PC-9 (cell line): ENCODE measurements at regions not wholly inside any gene's neighbourhood (a gene's known extent, or its start where the extent isn't known, plus 50 kb on each side); places are given as distances from the start of the nearest gene placed in this dataset.

Experiments
- BruUV-seq: library from RNA; stranded (reverse); fragments of 400-500 nt; replicated peaks from 2 replicates; lab custom pipeline; 2021; lab: Mats Ljungman, UMichigan
- CTCF ChIA-PET: fragments of 300-600 bp; sonication (Branson Sonifier 250); formaldehyde crosslinking; loops from one replicate; lab custom pipeline; 2022; ENCODE audit warnings: antibody characterized with exemption; lab: Charles Lee
- POLR2A ChIA-PET: fragments of 300-600 bp; sonication (Branson Sonifier 250); formaldehyde crosslinking; loops from one replicate; lab custom pipeline; 2022; ENCODE audit warnings: antibody characterized with exemption; ENCODE audit not compliant: unreplicated experiment; lab: Charles Lee
- DNase-seq, 2 experiments: peaks; one replicate each; pipeline versions ENCODE4 v3.0.0 to v3.0.0-alpha.2; 2015 to 2022; ENCODE audit warnings: mixed read lengths in 1 of 2
- H2AFZ ChIP-seq: fragments of 200-600 bp; sonication (generic); 2 replicates; pipeline ENCODE4 v1.8.1; 2017; ENCODE audit warnings: antibody characterized with exemption
- H3F3A ChIP-seq: fragments of 200-600 bp; sonication (generic); 2 replicates; pipeline ENCODE4 v1.8.1; 2017; ENCODE audit warnings: antibody characterized with exemption, mild to moderate bottlenecking, low read depth; ENCODE audit not compliant: insufficient read depth
- H3K27ac ChIP-seq: fragments of 200-600 bp; sonication (generic); 2 replicates; pipeline ENCODE4 v1.6.1; 2016; ENCODE audit warnings: mixed run types
- H3K27me3 ChIP-seq: fragments of 200-600 bp; sonication (generic); 2 replicates; pipeline ENCODE4 v1.6.1; 2016; ENCODE audit warnings: low read depth, mixed run types; ENCODE audit not compliant: insufficient read depth
- H3K36me3 ChIP-seq: fragments of 200-600 bp; sonication (generic); 2 replicates; pipeline ENCODE4 v1.6.1; 2016; ENCODE audit warnings: low read depth, mixed run types
- H3K4me1 ChIP-seq: fragments of 200-600 bp; sonication (generic); replicated peaks from 2 replicates; pipeline ENCODE4 v1.6.1; 2016; ENCODE audit warnings: mixed run types; ENCODE audit not compliant: insufficient read depth
- H3K4me2 ChIP-seq: fragments of 200-600 bp; sonication (generic); 2 replicates; pipeline ENCODE4 v1.6.1; 2017; ENCODE audit warnings: mixed run types
- H3K4me3 ChIP-seq: fragments of 200-600 bp; sonication (generic); 2 replicates; pipeline ENCODE4 v1.6.1; 2016; ENCODE audit warnings: mixed run types
- H3K79me2 ChIP-seq: fragments of 200-600 bp; sonication (generic); 2 replicates; pipeline ENCODE4 v1.6.1; 2017; ENCODE audit warnings: low read depth, mixed run types
- H3K9me2 ChIP-seq: fragments of 200-600 bp; sonication (generic); 2 replicates; pipeline ENCODE4 v1.8.1; 2017; ENCODE audit warnings: mild to moderate bottlenecking; ENCODE audit not compliant: insufficient read depth
- H3K9me3 ChIP-seq: fragments of 200-600 bp; sonication (generic); 2 replicates; pipeline ENCODE4 v1.8.1; 2016; ENCODE audit warnings: low read depth; ENCODE audit not compliant: insufficient read depth
- H4K20me1 ChIP-seq: fragments of 200-600 bp; sonication (generic); 2 replicates; pipeline ENCODE4 v1.8.1; 2017; ENCODE audit not compliant: insufficient read depth
- CTCF ChIP-seq: fragments of 200-600 bp; sonication (generic); conservative IDR thresholded peaks from 2 replicates; pipeline ENCODE4 v1.6.1; 2017; ENCODE audit warnings: mixed run types, antibody characterized with exemption, mild to moderate bottlenecking, moderate library complexity
- EZH2 ChIP-seq: fragments of 200-600 bp; sonication (generic); IDR thresholded peaks from 2 replicates; pipeline ENCODE4 v1.8.0; 2017; ENCODE audit warnings: antibody characterized with exemption, low read depth
- intact Hi-C: fragments of 100-400 bp; cut with micrococcal nuclease; formaldehyde crosslinking; loops from one replicate; pipeline ENCODE4 v1.10.0; 2022; ENCODE audit not compliant: unreplicated experiment

GRCh38 chr6:56899753-56900152 is 55.2 kb upstream of the BEND6 start:
- no peak overlapping the region for H3K4me2 ChIP-seq
- ChIA-PET POLR2A (no interaction called here), CTCF (no interaction called here)
- TF ChIP-seq CTCF (no peak), EZH2 (no peak)
- H4K20me1 ChIP-seq, result no peaks in the 10 kb centered on the region
- H3K27ac ChIP-seq, result no peak overlapping the region
- H3K79me2 ChIP-seq, result no peaks in the 10 kb centered on the region
- H3K27me3 ChIP-seq, result no peaks in the 10 kb centered on the region
- no peaks in the 10 kb centered on the region for H3K9me2 ChIP-seq
- H3F3A ChIP-seq, result no peaks in the 10 kb centered on the region; the same call in 1 of the 2 replicates
- intact Hi-C loops, result loop anchor here (5.0 to 10.0 kb wide), 3 partner anchors 47 to 275 kb away; partner anchors contain the start of gene BAG2
- H2AFZ ChIP-seq, result no peak overlapping the region
- no TSS peak for BruUV-seq
- no peaks in the 10 kb centered on the region for H3K36me3 ChIP-seq
- peaks cover 14% of the 10 kb centered on the region for H3K4me1 ChIP-seq
- DNase-seq, result no peak
- H3K4me3 ChIP-seq, result no peak overlapping the region
- 0 out of 2 replicates have a peak, but pooled peaks cover 3% of the 10 kb centered on the region for H3K9me3 ChIP-seq

GRCh38 chr6:56899311-56899710 is 55.6 kb upstream of the BEND6 start:
- no peak for DNase-seq
- TF ChIP-seq CTCF (no peak), EZH2 (no peak)
- Histone ChIP-seq H3K9me3 (0 out of 2 replicates have a peak, but pooled peaks cover 3% of the 10 kb centered on the region), H3F3A (no peaks in the 10 kb centered on the region; the same call in 1 of the 2 replicates), H3K27ac (no peak overlapping the region), H3K36me3 (no peaks in the 10 kb centered on the region), H3K79me2 (no peaks in the 10 kb centered on the region), H3K9me2 (no peaks in the 10 kb centered on the region), H2AFZ (no peak overlapping the region), H4K20me1 (no peaks in the 10 kb centered on the region), H3K4me3 (no peak overlapping the region), H3K4me2 (no peak overlapping the region), H3K4me1 (peaks cover 10% of the 10 kb centered on the region), H3K27me3 (no peaks in the 10 kb centered on the region)
- CTCF ChIA-PET, result no interaction called here
- no TSS peak for BruUV-seq
- intact Hi-C loops, result no loop called here
- POLR2A ChIA-PET, result no interaction called here

DNA sequence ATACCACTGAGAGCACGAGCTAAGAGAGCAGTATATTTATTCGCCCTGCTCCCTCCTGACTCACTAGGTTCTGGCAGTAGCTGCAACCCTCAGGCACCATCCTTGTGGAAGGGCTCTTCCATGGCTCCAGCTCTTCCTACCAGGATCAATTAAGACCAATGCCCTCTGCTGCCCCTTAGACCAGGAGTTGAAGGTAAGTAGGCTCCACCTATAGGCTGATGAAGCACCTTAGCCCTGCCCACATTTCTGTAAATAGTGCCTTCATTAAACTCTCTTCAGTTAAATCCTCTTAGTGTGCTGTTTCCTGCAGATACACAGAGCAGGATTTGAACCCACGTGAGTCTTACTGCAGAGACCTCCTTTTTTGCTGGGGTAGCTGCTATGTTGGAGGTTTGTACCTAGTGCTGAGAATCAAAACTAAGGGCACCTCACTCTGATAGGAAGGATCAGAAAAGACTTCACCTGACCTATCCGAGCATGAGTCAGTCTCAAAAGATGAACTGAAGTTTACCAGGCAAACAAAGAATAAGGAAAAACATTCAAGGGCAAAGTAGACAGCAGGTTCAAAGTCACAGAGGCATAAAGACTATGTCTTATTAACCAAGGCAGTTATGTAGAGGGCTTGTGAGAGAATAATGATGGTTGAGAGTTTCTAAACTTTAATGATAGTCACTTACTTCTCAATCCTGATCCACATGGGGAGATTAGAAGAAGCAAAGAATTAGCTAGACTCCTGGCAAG is 56.9 kb upstream of the BEND6 start:
- H3K79me2 ChIP-seq, result no peaks in the 10 kb centered on the region
- 0 out of 2 replicates have a peak, but pooled peaks cover 6% of the 10 kb centered on the region for H3K4me1 ChIP-seq
- ChIA-PET POLR2A (no interaction called here), CTCF (no interaction called here)
- H3F3A ChIP-seq, result no peaks in the 10 kb centered on the region; the same call in 1 of the 2 replicates
- no peaks in the 10 kb centered on the region for H4K20me1 ChIP-seq
- H3K27ac ChIP-seq, result no peak overlapping the region
- H2AFZ ChIP-seq, result no peak overlapping the region
- no peak overlapping the region for H3K4me2 ChIP-seq
- no peak for TF ChIP-seq CTCF
- no peak for TF ChIP-seq EZH2
- no peaks in the 10 kb centered on the region for H3K36me3 ChIP-seq
- H3K4me3 ChIP-seq, result no peak overlapping the region
- no peak for DNase-seq
- no TSS peak for BruUV-seq
- intact Hi-C loops, result no loop called here
- no peaks in the 10 kb centered on the region for H3K27me3 ChIP-seq
- 0 out of 2 replicates have a peak, but pooled peaks cover 3% of the 10 kb centered on the region for H3K9me3 ChIP-seq
- no peaks in the 10 kb centered on the region for H3K9me2 ChIP-seq
